B cell (primary cell): ENCODE measurements at regions not wholly inside any gene's neighbourhood (a gene's known extent, or its start where the extent isn't known, plus 50 kb on each side); places are given as distances from the start of the nearest gene placed in this dataset.

ENCODE experiments used
- ATAC-seq: fragments of 200-7000 bp; cut with Tn5 transposase; one replicate; pipeline ENCODE4 v1.10.0; 2021; ENCODE audit warnings: low read depth, mild to moderate bottlenecking, moderate number of reproducible peaks, moderate library complexity
- CTCF ChIA-PET: fragments of 350-600 bp; sonication (Branson Sonifier 250); formaldehyde crosslinking; loops from one replicate; lab custom pipeline; 2021; ENCODE audit warnings: antibody characterized with exemption, inconsistent platforms; lab: Charles Lee
- POLR2A ChIA-PET: fragments of 350-600 bp; sonication (Branson Sonifier 250); formaldehyde crosslinking; loops from one replicate; lab custom pipeline; 2021; ENCODE audit warnings: antibody characterized with exemption; lab: Charles Lee
- DNase-seq: peaks from one replicate; pipeline ENCODE4 v3.0.0; 2013
- H2AFZ ChIP-seq: 2 replicates; pipeline ENCODE4 v1.6.1; 2012; ENCODE audit warnings: mild to moderate bottlenecking, low read depth, low read length; ENCODE audit not compliant: insufficient read depth, poor library complexity, severe bottlenecking
- H3K27ac ChIP-seq, 2 donors: 1 replicate in 1 of 2; 2 replicates in 1 of 2; pipeline ENCODE4 v1.5.1; 2012 to 2013; ENCODE audit warnings: low read length in 2 of 2, mild to moderate bottlenecking in 2 of 2, moderate library complexity in 1 of 2
- H3K27me3 ChIP-seq, 4 experiments: fragments of 200-600 bp in 1 of 4; sonication (generic) in 1 of 4; replicated peaks in 1 of 4; 1 replicate in 2 of 4; 2 replicates in 2 of 4; pipeline versions ENCODE4 v1.6.1 to v1.7.0; 2013 to 2016; ENCODE audit warnings: low read length in 3 of 4, mild to moderate bottlenecking in 2 of 4, mixed read lengths in 1 of 4, moderate library complexity in 1 of 4; ENCODE audit not compliant: insufficient read depth in 4 of 4, control insufficient read depth in 3 of 4; ENCODE audit errors: control extremely low read depth in 1 of 4
- H3K36me3 ChIP-seq, 2 experiments: replicated peaks in 1 of 2; 1 replicate in 1 of 2; 2 replicates in 1 of 2; pipeline versions ENCODE4 v1.6.1 to v1.7.1; 2013; ENCODE audit warnings: low read length in 1 of 2; ENCODE audit not compliant: insufficient read depth in 2 of 2, control insufficient read depth in 1 of 2; ENCODE audit errors: control extremely low read depth in 1 of 2, extremely low read depth in 1 of 2
- H3K4me1 ChIP-seq, 2 donors: fragments of 200-600 bp in 1 of 2; sonication (generic) in 1 of 2; 1 replicate in 1 of 2; 2 replicates in 1 of 2; pipeline versions ENCODE4 v1.5.1 to v1.6.1; 2013 to 2017; ENCODE audit warnings: low read length in 2 of 2; ENCODE audit not compliant: control insufficient read depth in 2 of 2, insufficient read depth in 2 of 2
- H3K4me2 ChIP-seq: replicated peaks from 2 replicates; pipeline ENCODE3; 2012; ENCODE audit warnings: mild to moderate bottlenecking, low read depth, low read length; ENCODE audit not compliant: poor library complexity, severe bottlenecking
- H3K4me3 ChIP-seq, 5 experiments: fragments of 200-600 bp in 1 of 5; sonication (generic) in 1 of 5; 1 replicate in 3 of 5; 2 replicates in 2 of 5; pipeline versions ENCODE4 v1.5.1 to v1.7.0; 2011 to 2016; ENCODE audit warnings: low read length in 4 of 5, mild to moderate bottlenecking in 4 of 5, low read depth in 2 of 5, control low read depth in 1 of 5, moderate library complexity in 1 of 5; ENCODE audit not compliant: insufficient read depth in 1 of 5; ENCODE audit errors: control extremely low read depth in 1 of 5, extremely low read depth in 1 of 5
- H3K79me2 ChIP-seq: fragments of 200-600 bp; sonication (generic); one replicate; pipeline ENCODE4 v1.6.0; 2016; ENCODE audit warnings: low read length; ENCODE audit not compliant: control insufficient read depth, insufficient read depth
- H3K9ac ChIP-seq: fragments of 200-600 bp; sonication (generic); 2 replicates; pipeline ENCODE4 v1.6.1; 2017; ENCODE audit warnings: mild to moderate bottlenecking, low read length, moderate library complexity
- H3K9me3 ChIP-seq, 3 donors: one replicate each; pipeline versions ENCODE4 v1.6.1 to v1.7.1; 2013; ENCODE audit warnings: low read length in 2 of 3; ENCODE audit not compliant: control insufficient read depth in 2 of 3, insufficient read depth in 1 of 3; ENCODE audit errors: control extremely low read depth in 1 of 3
- H4K20me1 ChIP-seq: 2 replicates; pipeline ENCODE4 v1.6.0; 2012; ENCODE audit warnings: mild to moderate bottlenecking, low read length; ENCODE audit not compliant: insufficient read depth, control insufficient read depth, poor library complexity, severe bottlenecking
- H3K27ac Mint-ChIP-seq: one replicate; pipeline ENCODE4 v1.8.0; 2021; ENCODE audit warnings: mixed read lengths
- H3K27me3 Mint-ChIP-seq: one replicate; pipeline ENCODE4 v1.8.0; 2021; ENCODE audit warnings: mixed read lengths
- H3K4me1 Mint-ChIP-seq: one replicate; pipeline ENCODE4 v1.8.0; 2021; ENCODE audit warnings: mixed read lengths
- H3K4me3 Mint-ChIP-seq: one replicate; pipeline ENCODE4 v1.8.0; 2021; ENCODE audit warnings: mixed read lengths
- H3K9me3 Mint-ChIP-seq: one replicate; pipeline ENCODE4 v1.8.0; 2022; ENCODE audit warnings: mixed read lengths; ENCODE audit not compliant: insufficient read depth
- EZH2 ChIP-seq: IDR thresholded peaks from 2 replicates; pipeline ENCODE4 v1.6.1; 2012; ENCODE audit warnings: borderline replicate concordance, low read depth, mild to moderate bottlenecking, moderate library complexity, low read length; ENCODE audit not compliant: insufficient read depth, poor library complexity, severe bottlenecking
- WGBS: methylation state at CpG from one replicate; pipeline ENCODE4 v1.1.5; 2013; ENCODE audit warnings: missing lambda C conversion rate; ENCODE audit not compliant: insufficient coverage; 5-methylcytosine and 5-hydroxymethylcytosine counted together
- intact Hi-C: fragments of 100-400 bp; cut with micrococcal nuclease; formaldehyde crosslinking; loops from one replicate; pipeline ENCODE4 v1.10.0; 2022
- TF ChIP-seq, protein P1 (sequence below): fragments of 200-600 bp; IDR thresholded peaks from one replicate; pipeline ENCODE4 v1.8.0; 2022; ENCODE audit warnings: antibody characterized with exemption, mild to moderate bottlenecking

DNA sequence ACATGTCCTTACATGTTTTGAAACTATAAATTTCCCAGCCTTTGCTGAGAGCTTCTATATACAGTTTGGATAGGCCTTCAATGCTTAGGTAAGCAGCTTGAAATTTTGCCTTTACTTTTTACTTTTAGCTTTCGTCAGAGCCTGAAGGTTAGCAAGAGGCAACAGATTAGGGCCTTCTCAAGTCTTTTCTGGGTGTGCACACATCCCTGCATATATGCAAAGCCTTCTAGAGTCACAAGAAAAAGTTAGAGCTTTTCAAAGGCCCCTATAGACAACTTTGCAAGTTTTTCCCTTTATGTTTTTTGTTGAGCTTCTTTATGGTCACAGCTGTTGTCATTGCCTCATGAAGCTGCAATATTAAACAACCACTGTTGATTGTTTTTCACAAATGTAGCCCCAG, 778.4 kb downstream of the GALC start:
- 100% methylated on average over 1 of the region's 1 CpG for WGBS
- Histone ChIP-seq H3K9me3 (no peaks in the 10 kb centered on the region), H3K4me1 (no peaks in the 10 kb centered on the region), H3K4me2 (no peak overlapping the region), H2AFZ (no peak overlapping the region), H3K36me3 (no peaks in the 10 kb centered on the region), H3K4me3 (no peak overlapping the region), H3K27me3 (no peaks in the 10 kb centered on the region), H3K79me2 (no peaks in the 10 kb centered on the region), H4K20me1 (no peaks in the 10 kb centered on the region), H3K27ac (no peak overlapping the region), H3K9ac (no peak overlapping the region)
- no peaks in the 10 kb centered on the region for H3K27me3 Mint-ChIP-seq
- no peaks in the 10 kb centered on the region for H3K4me1 Mint-ChIP-seq
- DNase-seq (no peak), ATAC-seq (no peak)
- ChIA-PET POLR2A (no interaction called here), CTCF (no interaction called here)
- no peak overlapping the region for H3K27ac Mint-ChIP-seq
- TF ChIP-seq EZH2, result no peak
- TF ChIP-seq, protein P1, sequence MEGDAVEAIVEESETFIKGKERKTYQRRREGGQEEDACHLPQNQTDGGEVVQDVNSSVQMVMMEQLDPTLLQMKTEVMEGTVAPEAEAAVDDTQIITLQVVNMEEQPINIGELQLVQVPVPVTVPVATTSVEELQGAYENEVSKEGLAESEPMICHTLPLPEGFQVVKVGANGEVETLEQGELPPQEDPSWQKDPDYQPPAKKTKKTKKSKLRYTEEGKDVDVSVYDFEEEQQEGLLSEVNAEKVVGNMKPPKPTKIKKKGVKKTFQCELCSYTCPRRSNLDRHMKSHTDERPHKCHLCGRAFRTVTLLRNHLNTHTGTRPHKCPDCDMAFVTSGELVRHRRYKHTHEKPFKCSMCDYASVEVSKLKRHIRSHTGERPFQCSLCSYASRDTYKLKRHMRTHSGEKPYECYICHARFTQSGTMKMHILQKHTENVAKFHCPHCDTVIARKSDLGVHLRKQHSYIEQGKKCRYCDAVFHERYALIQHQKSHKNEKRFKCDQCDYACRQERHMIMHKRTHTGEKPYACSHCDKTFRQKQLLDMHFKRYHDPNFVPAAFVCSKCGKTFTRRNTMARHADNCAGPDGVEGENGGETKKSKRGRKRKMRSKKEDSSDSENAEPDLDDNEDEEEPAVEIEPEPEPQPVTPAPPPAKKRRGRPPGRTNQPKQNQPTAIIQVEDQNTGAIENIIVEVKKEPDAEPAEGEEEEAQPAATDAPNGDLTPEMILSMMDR, result no peak
- H3K9me3 Mint-ChIP-seq, result peaks cover 3% of the 10 kb centered on the region
- intact Hi-C loops, result no loop called here
- no peak overlapping the region for H3K4me3 Mint-ChIP-seq

DNA sequence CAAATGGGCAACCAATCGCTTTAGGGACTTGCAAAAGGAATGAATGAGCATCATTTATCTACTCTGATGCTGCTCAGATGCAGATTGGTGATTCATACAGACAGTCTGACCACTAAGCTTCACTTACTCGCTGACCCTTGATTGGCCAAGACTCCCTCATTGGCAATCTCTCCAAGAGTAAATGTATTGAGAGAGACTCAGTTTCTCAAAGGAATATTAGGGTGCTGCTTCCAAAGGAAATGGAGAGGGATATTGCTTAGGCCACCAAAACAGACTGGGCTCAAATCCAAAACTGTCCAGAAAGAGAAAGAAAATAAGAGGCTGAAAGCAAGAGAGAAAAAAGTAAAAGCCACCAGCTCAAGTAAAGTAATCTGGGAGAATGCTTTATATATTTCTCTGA, 785.2 kb downstream of the GALC start:
- Histone ChIP-seq H3K79me2 (no peaks in the 10 kb centered on the region), H2AFZ (no peak overlapping the region), H3K4me3 (no peak overlapping the region), H3K4me2 (no peak overlapping the region), H4K20me1 (no peaks in the 10 kb centered on the region), H3K9ac (no peak overlapping the region), H3K4me1 (no peaks in the 10 kb centered on the region), H3K36me3 (no peaks in the 10 kb centered on the region), H3K27ac (no peak overlapping the region), H3K27me3 (no peaks in the 10 kb centered on the region), H3K9me3 (no peaks in the 10 kb centered on the region)
- no peak for DNase-seq
- H3K27me3 Mint-ChIP-seq, result no peaks in the 10 kb centered on the region
- intact Hi-C loops, result no loop called here
- POLR2A ChIA-PET, result no interaction called here
- TF ChIP-seq EZH2, result no peak
- TF ChIP-seq, protein P1, result no peak
- ATAC-seq, result no peak
- no peak overlapping the region for H3K27ac Mint-ChIP-seq
- H3K9me3 Mint-ChIP-seq, result peaks cover 4% of the 10 kb centered on the region
- H3K4me3 Mint-ChIP-seq, result no peak overlapping the region
- no CpG with 5 or more reads among the region's 2 CpGs for WGBS
- no peaks in the 10 kb centered on the region for H3K4me1 Mint-ChIP-seq
- CTCF ChIA-PET, result no interaction called here
